Kidney tubule cell (primary cell): ENCODE measurements at regions not wholly inside any gene's neighbourhood (a gene's known extent, or its start where the extent isn't known, plus 50 kb on each side); places are given as distances from the start of the nearest gene placed in this dataset.

ENCODE experiments used
- DNase-seq: peaks from one replicate; pipeline ENCODE4 v3.0.0-alpha.2; 2018; ENCODE audit warnings: low spot score

GRCh38 chr10:78687626-78688025, 381.1 kb upstream of the ZMIZ1 start:
- DNase-seq: no peak

- peak; percentile 65 for DNase-seq
Measured at GRCh38 chr10:78688230-78688900, 380.4 kb upstream of the ZMIZ1 start.

GRCh38 chr10:78688901-78689583, 379.7 kb upstream of the ZMIZ1 start:
- DNase-seq: no peak

- no peak for DNase-seq
Measured at GRCh38 chr10:78689584-78689935, 379.2 kb upstream of the ZMIZ1 start.

GRCh38 chr10:78690354-78691111, 378.2 kb upstream of the ZMIZ1 start:
- DNase-seq: no peak

GRCh38 chr10:78691301-78692030, 377.3 kb upstream of the ZMIZ1 start:
- no peak for DNase-seq

- DNase-seq: no peak
Measured at GRCh38 chr10:78692071-78692470, 376.7 kb upstream of the ZMIZ1 start.

- no peak for DNase-seq
Measured at GRCh38 chr10:78695846-78696245, 372.9 kb upstream of the ZMIZ1 start.

GRCh38 chr10:78696791-78697395, 371.9 kb upstream of the ZMIZ1 start:
- DNase-seq: no peak

- no peak for DNase-seq
Measured at GRCh38 chr10:78699971-78700370, 368.8 kb upstream of the ZMIZ1 start.

- peak; percentile 92 for DNase-seq
Measured at GRCh38 chr10:78700413-78700812, 368.4 kb upstream of the ZMIZ1 start.

- peak; percentile 35 for DNase-seq
Measured at GRCh38 chr10:78700816-78701520, 367.8 kb upstream of the ZMIZ1 start.

- no peak for DNase-seq
Measured at GRCh38 chr10:78702186-78702585, 366.6 kb upstream of the ZMIZ1 start.

GRCh38 chr10:78702876-78703275, 365.9 kb upstream of the ZMIZ1 start:
- DNase-seq: no peak

- peak; percentile 79 for DNase-seq
Measured at GRCh38 chr10:78703593-78703992, 365.2 kb upstream of the ZMIZ1 start.

GRCh38 chr10:78706256-78706655, 362.5 kb upstream of the ZMIZ1 start:
- peak; percentile 75 for DNase-seq

GRCh38 chr10:78706726-78707540, 361.8 kb upstream of the ZMIZ1 start:
- DNase-seq: no peak

- DNase-seq: no peak
Measured at GRCh38 chr10:78707745-78708144, 361.0 kb upstream of the ZMIZ1 start.

- DNase-seq: no peak
Measured at GRCh38 chr10:78712147-78712546, 356.6 kb upstream of the ZMIZ1 start.

GRCh38 chr10:78713659-78714058, 355.1 kb upstream of the ZMIZ1 start:
- DNase-seq: no peak

GRCh38 chr10:78714225-78714624, 354.5 kb upstream of the ZMIZ1 start:
- DNase-seq: no peak
